Activated CD4-positive, alpha-beta T cell treated with anti-CD3 and anti-CD28 coated beads, Interleukin-2, amount 50 U/mL, for 16 hours (primary cell): ENCODE measurements at regions not wholly inside any gene's neighbourhood (a gene's known extent, or its start where the extent isn't known, plus 50 kb on each side); places are given as distances from the start of the nearest gene placed in this dataset.
"Not testable (repeated sequence)": the region's sequence is repeated elsewhere in the genome, so short reads cannot be mapped to it uniquely, and the experiment has no call there.

Source experiments
- DNase-seq: peaks from one replicate; pipeline ENCODE4 v3.0.0-alpha.2; 2020

DNA sequence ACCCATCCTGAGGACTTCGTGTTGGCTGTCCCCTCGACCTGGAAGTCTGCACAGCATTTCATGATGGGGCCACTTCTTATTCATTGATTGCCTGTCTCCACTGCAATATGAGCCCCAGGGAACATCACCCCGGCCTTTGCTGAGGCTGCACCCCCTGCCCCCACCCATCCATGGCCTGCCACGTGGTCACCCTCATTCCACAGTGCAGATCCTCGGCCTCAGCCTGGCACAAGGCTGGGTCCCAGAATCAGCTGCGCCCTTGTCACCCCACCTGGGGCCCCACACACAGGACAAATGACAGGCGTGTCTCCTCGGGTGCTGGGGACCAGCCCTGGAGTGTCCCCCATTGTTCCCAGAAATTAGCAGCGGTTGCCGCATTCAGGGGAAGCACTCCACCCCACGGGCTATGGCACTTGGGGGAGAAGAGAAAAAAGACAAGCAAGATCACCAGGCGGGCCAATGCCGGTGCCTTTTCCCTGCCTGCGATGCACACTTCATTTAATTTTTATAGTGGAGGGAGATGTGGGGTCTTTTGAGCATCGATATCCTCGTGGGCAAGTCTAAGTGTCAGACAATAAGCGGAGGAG lies 157.4 kb downstream of the INHBB start:
- DNase-seq = no peak

DNA sequence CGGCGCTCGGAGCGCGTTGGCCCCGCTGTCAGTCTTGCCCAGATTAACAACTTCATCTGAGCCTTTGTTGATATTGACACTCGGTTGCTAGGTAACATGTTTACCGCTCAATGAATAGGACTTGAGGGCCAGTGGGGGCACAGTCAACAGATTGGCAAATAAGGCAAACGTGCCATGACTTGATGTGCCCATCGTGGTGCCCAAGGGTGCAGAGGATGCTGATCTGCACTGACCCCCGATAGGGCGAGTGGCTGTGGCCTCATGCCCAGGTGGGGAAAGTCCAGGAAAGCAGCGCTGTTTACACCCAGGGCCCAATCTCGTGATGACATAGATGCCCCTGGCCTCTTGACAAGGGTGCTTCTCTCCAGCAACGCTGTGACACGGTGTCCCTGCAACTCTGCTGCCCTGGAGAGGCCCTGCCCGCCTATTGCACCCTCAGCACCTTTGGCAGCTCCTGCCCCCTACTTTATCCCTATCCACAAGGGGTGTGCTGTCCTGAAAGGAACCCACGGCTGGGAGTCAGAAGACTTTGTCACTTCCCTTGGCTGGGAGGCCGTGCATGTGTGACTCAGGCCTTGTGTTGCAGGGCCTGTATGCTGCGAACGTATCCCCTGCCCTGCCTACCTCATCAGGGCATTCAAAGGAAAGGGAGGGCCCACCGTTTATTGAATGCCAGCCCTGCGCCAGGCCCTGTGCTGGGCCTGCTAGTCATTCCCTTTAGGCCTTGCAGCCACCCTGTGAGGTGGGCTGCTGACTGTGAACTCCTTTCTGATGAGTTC lies 158.0 kb downstream of the INHBB start:
- DNase-seq = no peak

DNA sequence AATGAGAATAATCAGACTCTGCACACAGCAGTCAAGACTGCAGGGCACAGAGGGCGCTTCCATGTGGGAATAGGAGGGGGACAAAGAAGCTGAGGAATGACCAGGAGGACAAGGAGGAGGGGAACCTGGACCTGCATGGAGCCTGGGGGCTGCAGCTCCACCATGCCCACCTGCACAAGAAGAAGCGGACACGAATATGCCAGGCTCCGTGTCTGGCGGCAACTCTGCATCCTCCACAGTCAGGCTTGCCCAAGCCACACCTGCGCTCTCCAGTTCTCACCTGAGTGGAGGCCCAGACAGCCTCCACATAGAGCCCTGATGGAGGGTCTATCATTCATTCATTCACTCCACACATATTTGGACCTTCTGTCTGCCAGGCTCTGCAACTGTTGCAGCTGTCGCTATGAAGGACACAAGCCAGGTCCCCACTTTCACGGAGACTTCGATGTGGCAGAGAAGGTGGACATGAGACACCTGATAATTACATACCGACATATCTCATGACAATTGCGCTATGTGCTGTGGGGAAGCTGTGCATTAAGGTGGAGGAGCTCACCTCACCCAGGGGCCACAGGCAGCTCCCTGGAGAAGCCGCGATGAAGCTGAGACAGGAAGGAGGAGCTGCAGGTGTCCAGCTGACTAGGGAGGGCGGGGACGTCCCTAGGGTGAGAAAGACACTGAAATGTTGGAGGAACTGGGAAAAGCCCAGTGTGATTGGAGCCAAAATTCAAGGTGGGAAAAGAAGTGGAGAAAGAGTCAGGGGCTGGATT lies 159.2 kb downstream of the INHBB start:
- DNase-seq = no peak

DNA sequence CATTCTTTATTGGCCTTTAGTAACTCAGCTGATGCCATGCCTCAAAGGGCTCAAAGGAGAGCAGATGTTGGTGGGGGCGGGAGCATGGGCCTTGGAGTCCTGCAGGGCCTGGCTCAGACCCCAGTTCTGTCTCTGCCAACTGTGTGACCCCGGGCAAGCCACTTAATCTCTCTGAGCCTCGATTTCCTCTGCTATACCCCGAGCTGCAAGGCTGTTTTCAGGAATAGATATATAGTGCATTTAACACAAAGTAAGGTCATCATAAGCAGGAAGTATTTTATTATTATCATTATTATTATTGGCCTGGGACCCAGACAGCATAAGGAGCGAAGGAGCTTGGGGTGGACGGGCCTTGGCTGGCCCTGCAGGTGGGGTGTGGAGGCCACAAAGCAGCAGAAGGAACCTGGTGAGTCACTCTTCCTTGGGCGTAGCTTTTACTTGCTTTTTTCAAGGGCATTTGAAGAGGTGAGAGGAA lies 162.7 kb downstream of the INHBB start:
- DNase-seq = no peak

DNA sequence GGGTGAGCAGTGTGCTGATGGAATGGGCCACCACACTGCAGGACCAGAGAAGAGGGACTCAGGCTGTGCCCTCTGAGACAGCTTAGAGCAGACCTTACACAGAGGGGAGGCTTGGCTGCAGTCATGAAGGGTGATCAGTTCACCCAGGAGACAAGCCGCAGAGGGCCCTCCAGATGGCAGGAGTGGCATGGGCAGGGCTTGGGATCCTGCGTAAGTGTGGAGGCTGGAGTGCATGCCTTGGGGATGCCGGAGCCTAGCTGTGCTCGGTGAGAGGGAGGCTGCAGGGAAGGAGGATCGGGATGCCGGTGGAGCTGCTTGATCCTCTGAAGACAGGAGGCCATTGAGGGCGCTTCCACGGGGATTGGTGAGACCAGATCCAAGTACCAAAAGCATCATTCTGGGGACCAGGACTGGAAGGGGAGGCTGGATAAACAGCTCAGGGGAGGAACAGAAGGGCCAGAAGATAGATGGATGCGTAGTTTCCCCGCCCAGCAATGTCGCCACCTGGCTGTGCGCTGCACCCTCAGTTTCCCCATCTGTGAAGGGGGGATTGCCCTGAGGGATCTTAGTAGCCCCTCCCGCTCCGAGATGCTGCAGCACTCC lies 163.4 kb downstream of the INHBB start:
- no peak for DNase-seq

DNA sequence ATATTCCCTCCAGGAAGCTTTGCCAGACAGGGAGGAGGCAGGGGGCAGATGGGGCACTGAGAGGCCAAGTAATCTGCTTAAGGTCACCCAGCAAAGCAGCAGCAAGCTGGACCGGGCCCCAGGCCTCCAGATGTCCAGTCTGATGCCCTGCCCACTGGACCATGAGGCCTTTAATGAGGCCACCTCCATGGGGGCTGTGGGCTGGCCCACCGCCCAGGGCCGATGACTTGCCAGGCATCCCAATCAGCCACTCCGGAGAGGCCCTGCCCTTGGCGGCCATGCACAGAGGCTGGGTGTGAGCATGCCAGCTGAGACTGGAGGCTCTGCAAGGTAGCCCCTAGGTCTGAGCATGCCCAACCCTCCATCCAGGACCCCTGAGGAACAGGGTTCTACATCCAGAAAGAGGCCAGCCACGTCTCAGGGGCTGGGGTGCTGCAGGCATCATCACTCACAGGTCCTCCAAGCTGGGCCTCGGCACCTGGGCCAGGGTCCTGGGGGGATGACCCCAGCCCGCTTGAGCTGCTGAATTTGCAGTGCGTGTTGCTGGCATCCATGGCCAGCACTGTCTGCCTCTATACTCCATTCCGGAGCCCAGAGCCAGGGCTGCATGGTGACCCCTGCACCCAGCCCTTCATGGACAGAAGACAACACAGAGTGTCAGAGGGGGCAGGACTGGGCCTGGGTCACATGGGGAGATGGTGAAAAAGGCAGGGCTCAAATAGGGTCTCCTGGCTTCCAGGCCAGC lies 164.2 kb downstream of the INHBB start:
- DNase-seq = no peak

DNA sequence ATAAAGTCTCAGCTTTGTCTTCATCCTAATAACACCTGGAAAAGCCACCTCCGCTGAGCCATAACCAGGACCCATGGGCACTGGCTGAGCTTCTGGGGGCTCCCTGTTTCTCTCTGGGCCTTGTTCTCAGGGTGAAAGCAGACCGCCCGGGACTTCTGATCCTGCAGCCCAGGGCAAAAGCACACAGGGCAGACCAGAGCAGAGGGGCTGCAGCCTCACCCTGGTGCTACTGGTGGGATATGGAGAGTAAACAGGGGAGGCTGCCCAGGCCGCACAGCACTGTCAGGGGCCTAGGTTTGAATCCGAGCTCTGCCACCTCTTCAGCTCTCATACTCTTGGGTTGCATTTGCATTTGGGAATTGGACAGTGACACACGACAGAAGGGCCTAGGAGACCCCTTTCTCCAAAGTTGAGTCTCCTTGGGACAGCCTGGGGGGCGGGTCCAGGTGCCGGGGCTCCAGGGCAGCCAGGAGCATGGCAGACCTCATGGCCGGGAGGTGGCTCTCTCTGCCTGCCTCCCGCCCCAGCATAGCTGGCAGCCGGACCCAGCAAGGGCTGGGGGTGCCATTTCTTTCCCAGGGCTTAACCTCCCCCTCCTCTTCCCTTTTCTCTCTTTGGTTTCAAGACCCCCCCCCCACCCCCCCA lies 164.9 kb downstream of the INHBB start:
- no peak for DNase-seq

DNA sequence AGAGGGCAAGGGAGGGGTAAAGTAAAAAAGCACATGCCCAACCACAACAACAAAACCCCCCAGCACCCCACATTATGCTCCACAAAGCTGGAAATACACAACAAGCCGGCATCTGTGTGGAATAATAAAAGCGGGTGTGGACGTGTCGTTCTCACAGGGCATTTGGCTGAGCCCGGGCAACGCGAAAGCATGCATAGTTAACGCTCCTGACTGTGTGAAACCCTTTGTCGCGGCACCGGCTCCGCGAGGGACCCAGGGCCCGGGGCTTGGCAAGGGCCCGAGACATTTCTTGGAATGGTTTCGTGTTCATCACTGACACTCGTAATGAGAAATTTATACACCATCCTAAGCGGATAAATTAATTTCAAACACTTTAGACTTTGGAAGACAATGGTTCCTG lies 165.6 kb downstream of the INHBB start:
- no peak for DNase-seq

DNA sequence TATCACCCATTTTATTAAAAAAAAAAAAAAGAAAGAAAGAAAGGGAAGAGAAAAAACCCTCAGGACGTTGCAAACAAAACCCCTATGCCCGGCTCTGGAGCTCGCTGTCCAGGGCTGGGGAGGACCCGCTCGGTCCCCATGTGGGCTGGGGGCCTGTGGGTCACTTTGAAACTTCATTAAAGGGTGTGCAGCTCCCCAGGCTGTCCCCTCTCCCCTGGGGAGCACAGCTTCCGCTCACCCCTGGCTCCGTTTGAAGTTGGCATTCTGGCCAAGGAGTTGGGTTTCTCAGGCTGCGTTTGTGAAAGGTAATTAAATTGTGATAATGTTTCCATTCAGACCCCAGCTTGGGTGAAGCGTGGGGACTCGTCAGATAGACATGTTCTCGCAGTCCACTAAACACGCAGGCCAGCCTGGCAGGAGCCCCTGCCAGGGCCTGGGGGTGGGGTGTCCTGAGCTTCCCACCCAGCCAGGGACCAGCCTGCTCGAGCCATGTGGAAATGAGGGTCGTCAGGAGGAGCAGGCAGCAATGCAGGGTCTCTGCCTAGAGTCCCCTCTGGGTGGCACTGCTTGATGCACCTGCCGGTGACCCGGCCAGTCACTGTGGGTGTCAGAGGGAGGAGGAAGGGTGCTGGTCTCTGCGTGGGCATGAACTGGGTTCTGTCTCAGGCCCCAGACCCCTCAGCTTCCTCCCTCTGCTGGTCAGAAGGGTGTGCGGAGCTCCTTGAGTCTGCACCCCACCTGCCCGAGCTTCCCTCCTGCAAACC lies 166.2 kb downstream of the INHBB start:
- no peak for DNase-seq

DNA sequence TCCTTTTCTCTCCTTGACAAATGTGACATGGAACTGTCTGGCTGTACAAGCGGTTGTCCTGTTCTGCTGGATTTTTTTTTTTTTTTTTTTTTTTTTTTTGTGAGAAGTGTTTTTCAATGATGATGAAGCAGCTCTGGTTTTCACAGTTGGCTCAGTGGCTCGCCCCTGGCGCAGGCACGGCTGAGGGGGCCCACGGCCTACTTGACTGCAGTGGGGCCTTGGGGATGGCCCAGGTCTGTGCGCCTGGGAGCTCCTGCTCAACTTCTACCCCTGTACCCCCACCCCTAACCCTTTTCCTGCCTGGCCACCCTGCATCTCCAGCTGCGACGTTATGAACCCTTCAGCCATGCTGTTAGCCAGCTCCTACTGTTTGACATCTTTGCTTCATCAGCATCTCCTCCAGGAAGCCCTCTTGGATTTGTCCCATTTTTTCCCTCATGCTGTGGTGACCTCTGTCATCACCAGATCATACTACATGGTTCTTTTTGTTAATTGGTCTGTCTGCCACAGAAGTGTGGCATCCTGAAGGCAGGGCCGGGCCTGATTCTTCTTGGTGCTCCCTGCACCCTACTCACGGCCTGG lies 167.9 kb downstream of the INHBB start:
- DNase-seq = no peak

DNA sequence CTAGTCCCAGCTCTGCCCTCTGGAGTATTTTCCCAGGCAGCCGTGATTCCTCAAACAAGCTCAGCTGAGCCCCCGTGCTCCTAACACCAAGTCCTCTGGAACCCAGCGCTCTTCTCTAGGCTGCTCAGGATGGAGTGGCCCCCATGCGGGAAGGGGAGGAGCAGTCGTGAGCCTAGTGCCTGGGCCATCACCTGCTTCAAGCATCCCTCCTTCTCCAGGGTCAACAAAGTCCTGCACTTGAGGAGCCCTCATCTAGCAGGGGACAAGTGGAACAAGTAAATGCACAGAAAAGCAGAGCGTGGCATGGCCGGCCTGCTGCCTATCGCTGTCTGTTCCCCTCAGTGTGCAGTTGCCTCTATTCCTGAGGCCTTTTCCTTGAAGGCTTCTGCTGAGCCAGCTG lies 168.6 kb downstream of the INHBB start:
- DNase-seq = no peak

DNA sequence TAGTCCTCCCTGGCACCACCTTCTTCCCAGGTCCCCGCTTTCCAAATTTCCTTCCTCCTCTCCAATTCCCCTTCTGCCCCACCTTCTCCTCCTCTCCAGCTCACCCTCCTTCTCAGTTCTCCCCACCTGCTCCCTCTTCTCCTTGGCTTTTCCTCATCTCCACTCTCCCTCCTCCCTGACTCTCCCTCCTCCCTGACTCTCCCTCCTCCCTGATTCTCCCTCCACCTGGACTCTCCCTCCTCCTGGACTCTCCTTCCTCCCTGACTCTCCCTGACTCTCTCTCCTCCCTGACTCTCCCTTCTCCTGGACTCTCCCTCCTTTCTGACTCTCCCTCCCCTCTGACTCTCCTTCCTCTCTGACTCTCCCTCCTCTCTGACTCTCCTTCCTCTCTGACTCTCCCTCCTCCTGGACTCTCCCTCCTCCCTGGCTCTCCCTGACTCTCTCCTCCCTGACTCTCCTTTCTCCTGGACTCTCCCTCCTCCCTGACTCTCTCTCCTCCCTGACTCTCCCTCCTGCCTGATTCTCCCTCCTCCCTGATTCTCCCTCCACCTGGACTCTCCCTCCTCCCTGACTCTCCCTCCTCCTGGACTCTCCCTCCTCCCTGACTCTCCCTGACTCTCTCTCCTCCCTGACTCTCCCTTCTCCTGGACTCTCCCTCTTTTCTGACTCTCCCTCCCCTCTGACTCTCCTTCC lies 169.3 kb downstream of the INHBB start:
- DNase-seq = not testable (repeated sequence)

DNA sequence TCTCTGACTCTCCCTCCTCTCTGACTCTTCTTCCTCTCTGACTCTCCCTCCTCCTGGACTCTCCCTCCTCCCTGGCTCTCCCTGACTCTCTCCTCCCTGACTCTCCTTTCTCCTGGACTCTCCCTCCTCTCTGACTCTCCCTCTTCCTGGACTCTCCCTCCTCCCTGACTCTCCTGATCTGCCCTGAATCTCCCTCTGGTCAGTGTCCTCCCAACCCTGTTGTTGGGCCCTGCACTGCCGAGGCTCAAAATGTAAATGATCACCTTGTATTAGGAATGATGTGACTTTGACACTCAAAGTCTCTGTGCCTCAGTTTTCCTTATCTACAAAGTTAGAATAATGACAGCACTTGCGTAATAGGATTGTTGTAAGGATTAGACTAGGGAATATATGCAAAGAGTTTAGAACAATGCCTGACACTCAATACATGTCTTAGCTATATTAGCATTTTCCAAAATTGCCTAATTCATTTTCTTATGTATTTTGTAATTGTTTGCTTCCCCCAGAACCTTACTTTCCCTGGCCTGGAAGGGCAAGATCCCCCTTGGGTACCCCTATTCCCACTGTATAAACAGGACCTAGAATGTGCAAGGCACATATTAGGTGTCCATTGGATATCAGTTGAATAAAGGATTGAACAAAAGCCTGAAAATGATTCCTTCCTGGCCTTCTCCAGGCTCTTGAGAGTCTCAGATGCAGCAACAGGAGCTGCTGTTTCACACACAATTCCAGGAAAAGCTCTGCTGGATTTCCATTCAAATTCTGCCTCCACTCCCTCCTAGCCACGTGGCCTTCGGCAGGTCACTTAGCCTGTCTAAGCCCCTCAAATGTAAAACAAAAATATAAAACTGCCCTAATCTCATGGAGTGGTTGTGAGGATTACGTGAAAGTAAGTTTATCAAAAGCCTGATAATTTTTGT lies 170.1 kb downstream of the INHBB start:
- DNase-seq = no peak

DNA sequence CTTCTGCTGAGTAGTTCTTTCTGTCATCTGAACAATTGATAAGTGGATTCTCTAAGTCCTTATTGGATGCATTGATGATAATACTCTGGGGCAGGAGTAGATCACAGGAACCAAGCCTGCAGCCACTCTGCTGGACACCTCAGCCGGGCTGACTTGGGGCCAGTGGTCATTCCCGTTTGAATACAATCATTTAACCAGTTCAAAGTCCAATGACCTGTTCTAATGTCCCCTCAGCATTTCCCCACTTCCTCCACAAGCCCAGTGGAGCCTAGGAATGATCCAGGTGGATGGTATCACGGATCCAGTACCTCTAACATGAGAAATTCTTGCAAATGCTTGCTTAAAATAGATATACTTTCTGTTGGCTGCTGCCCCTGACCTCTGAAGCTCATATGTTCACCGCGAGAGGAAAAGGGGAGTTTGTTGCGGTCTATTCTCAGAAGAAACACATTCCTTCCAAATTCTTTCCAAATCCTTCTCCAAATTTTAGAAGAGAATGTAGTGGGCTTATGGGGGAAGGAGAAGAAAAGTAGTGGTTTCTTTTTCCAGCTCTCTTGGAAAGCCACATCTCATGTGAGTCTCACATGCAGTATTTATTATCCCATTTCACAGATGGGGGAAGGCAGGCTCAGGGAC lies 170.9 kb downstream of the INHBB start:
- DNase-seq = no peak

DNA sequence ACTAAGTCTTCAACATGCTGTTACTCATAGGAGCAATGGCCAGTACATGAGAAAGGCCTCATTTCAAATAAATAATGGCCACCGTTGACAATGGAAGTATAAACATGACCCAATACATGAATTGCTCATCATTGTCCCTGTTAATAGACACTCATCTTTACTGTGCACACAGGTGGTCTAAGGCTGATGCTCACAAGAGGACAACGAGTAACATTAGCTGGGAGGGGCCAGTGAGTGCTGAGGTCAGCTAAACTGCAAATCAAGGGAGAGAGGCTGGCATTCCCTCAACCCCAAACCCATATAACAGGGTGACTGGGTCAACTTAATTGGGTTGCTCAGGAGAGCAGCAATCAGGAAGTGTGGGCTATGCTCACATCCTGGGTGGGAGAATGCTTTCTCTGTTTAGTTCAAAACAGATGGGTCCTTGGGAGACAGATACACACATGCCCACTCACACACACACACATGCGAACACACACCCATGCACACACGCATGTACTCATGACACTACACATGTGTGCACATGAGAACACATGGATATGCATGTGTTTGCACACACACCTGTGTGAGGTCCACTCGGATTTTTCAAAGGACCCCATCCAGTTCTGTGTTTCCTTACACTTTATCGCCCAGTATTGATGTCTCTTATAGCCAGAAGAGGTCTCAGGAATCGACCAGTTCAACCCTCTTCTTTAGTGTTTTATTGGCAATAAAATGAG lies 172.0 kb downstream of the INHBB start:
- no peak for DNase-seq

DNA sequence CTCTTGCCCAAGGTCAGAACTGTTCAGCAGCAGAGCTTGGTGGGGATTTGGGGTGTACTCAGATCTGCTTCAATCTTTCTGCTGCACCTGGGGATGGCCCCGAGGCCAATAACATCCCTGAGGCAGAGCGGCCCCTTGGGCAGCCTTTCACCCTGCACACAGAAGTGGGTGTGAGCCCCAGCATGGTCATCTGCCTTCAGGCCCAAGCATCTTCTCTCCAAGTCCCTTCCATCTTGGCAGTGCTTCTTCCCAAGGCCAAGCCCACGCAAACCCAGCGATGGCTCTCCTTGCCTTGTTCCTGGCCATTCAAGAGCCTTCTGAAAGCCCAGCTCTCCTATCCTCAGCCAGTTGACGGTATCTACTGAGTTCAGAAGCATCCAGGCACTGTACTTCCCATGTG lies 172.9 kb downstream of the INHBB start:
- DNase-seq = no peak

DNA sequence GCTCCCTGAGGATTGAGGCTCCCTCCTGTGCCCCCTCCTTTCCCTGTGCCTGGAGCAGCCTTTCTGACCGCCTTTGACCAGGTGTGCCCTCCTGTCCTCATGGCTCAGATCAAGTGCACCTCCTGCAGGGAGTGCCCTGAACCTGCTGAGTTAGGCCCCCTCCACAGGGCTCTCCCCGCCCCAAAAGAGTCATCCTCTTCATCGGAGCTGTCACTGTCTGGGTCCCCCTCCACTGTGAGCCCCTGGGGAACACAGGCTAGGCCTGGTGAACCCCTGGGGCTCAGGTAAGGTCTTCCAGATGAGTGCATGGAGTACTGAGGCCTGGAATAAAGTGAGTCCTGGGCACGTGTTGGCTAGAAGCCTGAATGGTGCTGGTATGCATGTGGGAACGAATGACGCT lies 173.5 kb downstream of the INHBB start:
- DNase-seq = no peak

DNA sequence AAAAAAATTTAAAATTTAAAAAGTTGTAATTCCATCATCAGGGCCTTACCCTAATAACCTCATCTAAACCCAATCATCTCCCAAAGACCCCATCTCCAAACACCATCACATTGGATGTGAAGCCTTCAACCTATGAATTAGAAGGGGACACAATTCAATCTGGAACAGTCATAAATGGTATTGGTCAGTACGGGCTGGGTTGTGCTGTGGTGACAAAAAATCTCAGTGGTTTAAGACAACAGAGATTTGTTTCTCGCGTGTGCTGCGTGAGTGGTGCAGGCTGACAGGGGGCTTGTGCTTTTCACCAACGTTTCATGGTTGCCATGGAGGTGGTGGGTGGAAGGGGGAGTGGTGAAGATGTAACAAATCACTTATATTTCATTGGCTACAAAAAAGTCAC lies 174.5 kb downstream of the INHBB start:
- no peak for DNase-seq
